ENCODE measurements at regions not wholly inside any gene's neighbourhood (a gene's known extent, or its start where the extent isn't known, plus 50 kb on each side); places are given as distances from the start of the nearest gene placed in this dataset.

- TF ChIP-seq CTCF (IDR thresholded peaks at IDR 0.05; ENCODE audit: insufficient read depth, low read depth, low read length) (no peak), EZH2 (IDR thresholded peaks at IDR 0.05; ENCODE audit: insufficient read depth, low read length) (no peak)
Observed at GRCh38 chr20:40891351-40891750, 137.3 kb upstream of the TOP1 start.
